Endodermal cell (in vitro differentiated cells): ENCODE measurements at regions not wholly inside any gene's neighbourhood (a gene's known extent, or its start where the extent isn't known, plus 50 kb on each side); places are given as distances from the start of the nearest gene placed in this dataset.

Source experiments
- DNase-seq: peaks from one replicate; pipeline ENCODE4 v3.0.0-alpha.2; 2017
- H3K27ac ChIP-seq: 2 replicates; pipeline ENCODE4 v1.5.1; 2013; ENCODE audit warnings: mild to moderate bottlenecking, low read depth, low read length, moderate library complexity
- H3K27me3 ChIP-seq: 2 replicates; pipeline ENCODE4 v1.6.1; 2013; ENCODE audit warnings: mild to moderate bottlenecking, low read length, moderate library complexity; ENCODE audit not compliant: insufficient read depth, control insufficient read depth, poor library complexity, severe bottlenecking
- H3K36me3 ChIP-seq: 2 replicates; pipeline ENCODE4 v1.7.0; 2013; ENCODE audit warnings: mild to moderate bottlenecking, low read length, moderate library complexity; ENCODE audit not compliant: control insufficient read depth, insufficient read depth
- H3K4me1 ChIP-seq: one replicate; pipeline ENCODE4 v1.7.0; 2013; ENCODE audit warnings: low read length; ENCODE audit not compliant: control insufficient read depth, insufficient read depth
- H3K4me3 ChIP-seq: 2 replicates; pipeline ENCODE4 v1.5.1; 2013; ENCODE audit warnings: mild to moderate bottlenecking, low read length, moderate library complexity
- H3K9ac ChIP-seq: 2 replicates; pipeline ENCODE4 v1.6.1; 2013; ENCODE audit warnings: mild to moderate bottlenecking, low read length, moderate library complexity; ENCODE audit not compliant: poor library complexity, severe bottlenecking; ENCODE audit errors: extremely low read depth
- H3K9me3 ChIP-seq: 2 replicates; pipeline ENCODE4 v1.6.1; 2013; ENCODE audit warnings: mild to moderate bottlenecking, low read length, moderate library complexity; ENCODE audit not compliant: control insufficient read depth
- H3K27ac Mint-ChIP-seq: 2 replicates; pipeline ENCODE4 v1.8.0; 2020; ENCODE audit warnings: mixed read lengths
- H3K27me3 Mint-ChIP-seq: 2 replicates; pipeline ENCODE4 v1.8.0; 2021; ENCODE audit warnings: mild to moderate bottlenecking, mixed read lengths; ENCODE audit not compliant: insufficient read depth
- H3K36me3 Mint-ChIP-seq: 2 replicates; pipeline ENCODE4 v1.8.0; 2020; ENCODE audit warnings: low read depth, mixed read lengths
- H3K4me1 Mint-ChIP-seq: 2 replicates; pipeline ENCODE4 v1.8.0; 2020; ENCODE audit warnings: mixed read lengths
- H3K4me3 Mint-ChIP-seq: 2 replicates; pipeline ENCODE4 v1.8.0; 2020; ENCODE audit warnings: mild to moderate bottlenecking, moderate library complexity, mixed read lengths
- H3K9me3 Mint-ChIP-seq: 2 replicates; pipeline ENCODE4 v1.8.0; 2020; ENCODE audit warnings: mild to moderate bottlenecking, mixed read lengths
- WGBS, 2 experiments: methylation state at CpG; one replicate each; pipeline versions ENCODE4 v1.1.5 to v1.1.7; 2013; ENCODE audit warnings: missing lambda C conversion rate in 2 of 2, mixed read lengths in 1 of 2; ENCODE audit not compliant: insufficient coverage in 1 of 2, insufficient read length in 1 of 2; 5-methylcytosine and 5-hydroxymethylcytosine counted together
- TF ChIP-seq, protein P1 (sequence below): fragments of 200-600 bp; sonication (generic); conservative IDR thresholded peaks from 2 replicates; pipeline ENCODE4 v1.5.0; 2021; ENCODE audit warnings: antibody characterized with exemption, mild to moderate bottlenecking

DNA sequence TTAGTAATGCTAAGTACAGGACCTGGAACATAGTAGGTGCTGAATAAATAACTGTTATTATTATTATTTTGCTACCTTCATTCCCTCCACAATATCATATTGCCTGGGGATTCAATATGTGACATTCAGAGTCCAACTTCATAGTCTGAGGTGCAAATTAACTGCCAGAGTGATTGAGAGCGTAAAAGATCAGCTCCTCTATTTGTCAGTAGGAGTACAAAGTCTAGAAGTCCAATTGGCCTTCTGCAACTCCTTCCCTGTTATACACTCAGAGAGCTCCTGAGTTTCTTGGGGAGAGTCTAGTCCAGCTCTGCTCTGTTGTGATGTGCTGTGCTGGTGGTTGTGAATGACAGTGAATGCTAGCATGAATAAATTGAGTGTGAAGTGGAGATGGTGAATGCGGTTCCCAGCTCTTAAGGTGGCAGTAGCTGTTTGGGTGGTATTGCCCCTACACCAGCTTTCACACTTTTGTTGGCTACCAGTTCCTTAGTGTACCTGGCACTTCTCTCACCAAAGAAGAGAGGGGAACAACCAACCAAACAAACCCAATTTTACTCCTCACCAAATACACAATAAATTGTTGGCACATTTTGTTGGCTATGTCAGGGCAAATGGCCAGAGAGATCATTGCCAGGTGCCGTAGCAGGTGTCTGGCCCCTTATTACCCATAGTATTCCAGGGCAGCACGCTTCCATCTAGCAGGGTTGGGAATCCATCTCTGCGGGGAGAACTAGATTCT lies 270.1 kb upstream of the TBL1XR1 start:
- Histone ChIP-seq H3K9me3 (no peaks in the 10 kb centered on the region), H3K9ac (no peak overlapping the region), H3K27me3 (no peaks in the 10 kb centered on the region), H3K36me3 (no peaks in the 10 kb centered on the region), H3K4me1 (peaks cover 4% of the 10 kb centered on the region), H3K27ac (no peak overlapping the region), H3K4me3 (no peak overlapping the region)
- DNase-seq, result no peak
- no peaks in the 10 kb centered on the region for H3K36me3 Mint-ChIP-seq
- TF ChIP-seq, protein P1, sequence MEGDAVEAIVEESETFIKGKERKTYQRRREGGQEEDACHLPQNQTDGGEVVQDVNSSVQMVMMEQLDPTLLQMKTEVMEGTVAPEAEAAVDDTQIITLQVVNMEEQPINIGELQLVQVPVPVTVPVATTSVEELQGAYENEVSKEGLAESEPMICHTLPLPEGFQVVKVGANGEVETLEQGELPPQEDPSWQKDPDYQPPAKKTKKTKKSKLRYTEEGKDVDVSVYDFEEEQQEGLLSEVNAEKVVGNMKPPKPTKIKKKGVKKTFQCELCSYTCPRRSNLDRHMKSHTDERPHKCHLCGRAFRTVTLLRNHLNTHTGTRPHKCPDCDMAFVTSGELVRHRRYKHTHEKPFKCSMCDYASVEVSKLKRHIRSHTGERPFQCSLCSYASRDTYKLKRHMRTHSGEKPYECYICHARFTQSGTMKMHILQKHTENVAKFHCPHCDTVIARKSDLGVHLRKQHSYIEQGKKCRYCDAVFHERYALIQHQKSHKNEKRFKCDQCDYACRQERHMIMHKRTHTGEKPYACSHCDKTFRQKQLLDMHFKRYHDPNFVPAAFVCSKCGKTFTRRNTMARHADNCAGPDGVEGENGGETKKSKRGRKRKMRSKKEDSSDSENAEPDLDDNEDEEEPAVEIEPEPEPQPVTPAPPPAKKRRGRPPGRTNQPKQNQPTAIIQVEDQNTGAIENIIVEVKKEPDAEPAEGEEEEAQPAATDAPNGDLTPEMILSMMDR, result no peak
- peaks cover 9% of the 10 kb centered on the region for H3K9me3 Mint-ChIP-seq
- no peak overlapping the region for H3K27ac Mint-ChIP-seq
- peaks cover 15% of the 10 kb centered on the region for H3K4me1 Mint-ChIP-seq
- no peaks in the 10 kb centered on the region for H3K27me3 Mint-ChIP-seq
- H3K4me3 Mint-ChIP-seq, result no peak overlapping the region
- 94 to 100% methylated on average over 1 to 4 of the region's 5 CpGs for WGBS, 2 experiments

DNA sequence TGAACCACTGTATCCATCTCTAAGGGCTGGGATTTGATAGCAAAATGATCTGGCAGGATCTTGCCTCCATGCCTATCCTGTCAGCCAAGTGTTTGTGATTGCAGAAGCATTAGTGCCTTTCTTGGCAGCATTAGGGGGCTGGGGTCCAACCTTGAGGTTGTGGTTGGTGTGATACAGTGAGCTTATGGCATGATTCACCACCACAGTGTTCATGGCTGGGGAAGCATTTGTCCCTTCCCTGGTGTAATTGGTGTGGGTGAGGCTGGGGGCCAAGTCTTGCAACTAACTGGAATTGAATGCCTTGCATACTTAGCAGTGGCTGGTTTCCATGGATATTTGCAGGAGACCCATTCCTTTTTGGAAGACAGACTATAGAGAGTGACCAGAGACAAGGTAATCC lies 271.0 kb upstream of the TBL1XR1 start:
- no peaks in the 10 kb centered on the region for H3K36me3 Mint-ChIP-seq
- no peak overlapping the region for H3K27ac ChIP-seq

DNA sequence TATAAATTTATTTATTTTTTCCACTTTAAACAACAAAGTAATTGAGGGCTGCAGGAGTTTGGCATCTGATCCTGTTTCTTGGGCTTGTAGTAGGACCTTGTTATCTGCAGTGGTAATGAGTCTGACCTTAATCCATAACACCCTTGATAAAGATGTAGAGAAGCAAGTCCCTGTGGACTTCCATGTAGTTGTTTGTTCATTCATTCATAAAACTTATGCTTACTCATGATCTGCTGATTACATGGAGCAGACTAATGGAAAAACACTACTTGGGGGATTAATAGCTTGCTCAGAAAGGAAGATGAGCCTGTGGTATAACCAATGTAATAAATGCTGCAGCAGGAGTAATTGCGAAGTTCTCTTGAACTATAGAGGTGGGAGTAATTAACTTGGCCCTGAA lies 271.5 kb upstream of the TBL1XR1 start:
- H3K4me3 Mint-ChIP-seq, result no peak overlapping the region
- no peaks in the 10 kb centered on the region for H3K27me3 Mint-ChIP-seq
- no peaks in the 10 kb centered on the region for H3K36me3 ChIP-seq
- no peaks in the 10 kb centered on the region for H3K9me3 ChIP-seq
- H3K4me1 ChIP-seq, result peaks cover 4% of the 10 kb centered on the region
- no peak overlapping the region for H3K4me3 ChIP-seq
- peaks cover 9% of the 10 kb centered on the region for H3K9me3 Mint-ChIP-seq
- DNase-seq, result no peak
- TF ChIP-seq, protein P1, result no peak
- H3K4me1 Mint-ChIP-seq, result peaks cover 15% of the 10 kb centered on the region
- H3K27ac ChIP-seq, result no peak overlapping the region
- no peak overlapping the region for H3K9ac ChIP-seq
- no peak overlapping the region for H3K27ac Mint-ChIP-seq
- H3K36me3 Mint-ChIP-seq, result no peaks in the 10 kb centered on the region
- no peaks in the 10 kb centered on the region for H3K27me3 ChIP-seq
- WGBS, 2 experiments, result 95% methylated on average over 1 of the region's 1 CpG; no CpG with 5 or more reads in 1 of the 2 experiments

More for the DNA sequence above, 271.0 kb upstream of the TBL1XR1 start:
- Histone ChIP-seq H3K27me3 (no peaks in the 10 kb centered on the region), H3K36me3 (no peaks in the 10 kb centered on the region), H3K9ac (no peak overlapping the region), H3K9me3 (no peaks in the 10 kb centered on the region), H3K4me3 (no peak overlapping the region), H3K4me1 (peaks cover 4% of the 10 kb centered on the region)
- peak overlapping the region; percentile 31 for H3K27ac Mint-ChIP-seq
- no peak overlapping the region for H3K4me3 Mint-ChIP-seq
- no peak for DNase-seq
- TF ChIP-seq, protein P1, result no peak
- peaks cover 9% of the 10 kb centered on the region for H3K9me3 Mint-ChIP-seq
- H3K27me3 Mint-ChIP-seq, result no peaks in the 10 kb centered on the region
- peaks cover 15% of the 10 kb centered on the region for H3K4me1 Mint-ChIP-seq
